C4-2B (cell line): ENCODE measurements at regions not wholly inside any gene's neighbourhood (a gene's known extent, or its start where the extent isn't known, plus 50 kb on each side); places are given as distances from the start of the nearest gene placed in this dataset.

Experiments
- CTCF ChIP-seq: fragments of 450-650 bp; conservative IDR thresholded peaks from 2 replicates; pipeline ENCODE4 v1.5.1; 2017; ENCODE audit warnings: mild to moderate bottlenecking
- ZFX ChIP-seq: fragments of 450-650 bp; IDR thresholded peaks from 2 replicates; pipeline ENCODE4 v1.6.1; 2017

GRCh38 chr13:30061217-30061616 is 210.8 kb upstream of the UBL3 start:
- TF ChIP-seq CTCF (no peak), ZFX (no peak)
